PC-3 (cell line): ENCODE measurements at regions not wholly inside any gene's neighbourhood (a gene's known extent, or its start where the extent isn't known, plus 50 kb on each side); places are given as distances from the start of the nearest gene placed in this dataset.

Experiments used
- CTCF ChIP-seq: fragments of 300-600 bp; sonication (generic); conservative IDR thresholded peaks from 2 replicates; pipeline ENCODE4 v1.5.1; 2017; ENCODE audit warnings: antibody characterized with exemption, low read depth, mild to moderate bottlenecking, low read length
- EZH2 ChIP-seq: fragments of 300-600 bp; sonication (generic); IDR thresholded peaks from one replicate; pipeline ENCODE4 v1.6.1; 2017; ENCODE audit warnings: antibody characterized with exemption, mild to moderate bottlenecking, low read length; ENCODE audit not compliant: unreplicated experiment

GRCh38 chr15:29945943-29946596, 123.8 kb upstream of the TJP1 start:
- TF ChIP-seq CTCF = no peak
- TF ChIP-seq EZH2 = no peak
